Testis (tissue), 2 donors: ENCODE measurements at regions not wholly inside any gene's neighbourhood (a gene's known extent, or its start where the extent isn't known, plus 50 kb on each side); places are given as distances from the start of the nearest gene placed in this dataset.

ENCODE experiments used
- DNase-seq: peaks from one replicate; pipeline ENCODE4 v3.0.0-alpha.2; 2019
- H3K27ac ChIP-seq, 2 donors: fragments of 200-600 bp; sonication (generic); one replicate each; pipeline ENCODE4 v1.5.1; 2019
- H3K27me3 ChIP-seq: fragments of 200-600 bp; sonication (generic); one replicate; pipeline ENCODE4 v1.5.1; 2019
- H3K36me3 ChIP-seq: fragments of 200-600 bp; sonication (generic); one replicate; pipeline ENCODE4 v1.5.1; 2017; ENCODE audit warnings: low read depth; ENCODE audit errors: missing control alignments
- H3K4me1 ChIP-seq: fragments of 200-600 bp; sonication (generic); one replicate; pipeline ENCODE4 v1.5.1; 2019
- H3K4me3 ChIP-seq, 2 donors: fragments of 200-600 bp; sonication (generic); one replicate each; pipeline ENCODE4 v1.5.1; 2017 to 2019
- H3K9me3 ChIP-seq: fragments of 200-600 bp; sonication (generic); one replicate; pipeline ENCODE4 v1.5.1; 2017
- CTCF ChIP-seq, 3 experiments: fragments of 450-650 bp in 2 of 3; fragments of 200-600 bp in 1 of 3; sonication (generic) in 1 of 3; IDR thresholded peaks; one replicate each; pipeline ENCODE4 v1.5.1; 2016 to 2019; ENCODE audit warnings: antibody characterized with exemption in 3 of 3, mild to moderate bottlenecking in 2 of 3, moderate library complexity in 1 of 3
- POLR2A ChIP-seq: fragments of 450-650 bp; IDR thresholded peaks from one replicate; pipeline ENCODE4 v1.6.1; 2017; ENCODE audit warnings: antibody characterized with exemption, mild to moderate bottlenecking, moderate library complexity
- WGBS, 2 donors: methylation state at CpG; one replicate each; pipeline ENCODE4 v1.1.5; 2018; 5-methylcytosine and 5-hydroxymethylcytosine counted together
- intact Hi-C: fragments of 100-400 bp; cut with DNase I; formaldehyde crosslinking; loops from one replicate; pipeline ENCODE4 v1.15.1; 2023; ENCODE audit warnings: low total_unique reads

- no peaks in the 10 kb centered on the region for H3K4me1 ChIP-seq
- peak; percentile 9 for DNase-seq
- H3K4me3 ChIP-seq: no peak overlapping the region
- no peaks in the 10 kb centered on the region for H3K27me3 ChIP-seq
- H3K36me3 ChIP-seq: no peaks in the 10 kb centered on the region
- TF ChIP-seq POLR2A (no peak), CTCF (IDR thresholded peaks at IDR 0.05) (no peak)
- WGBS, 2 donors: 50 to 94% methylated on average over 1 of the region's 1 CpG
- intact Hi-C loops: no loop called here
- no peak overlapping the region for H3K27ac ChIP-seq
- no peaks in the 10 kb centered on the region for H3K9me3 ChIP-seq
These were observed 97.7 kb upstream of the IRF2BP2 start for GRCh38 chr1:234707641-234708040.

GRCh38 chr1:234706931-234707330 is 97.0 kb upstream of the IRF2BP2 start:
- intact Hi-C loops: no loop called here

GRCh38 chr1:234706199-234706598 is 96.2 kb upstream of the IRF2BP2 start:
- DNase-seq: peak; percentile 6
- TF ChIP-seq CTCF (IDR thresholded peaks at IDR 0.05) (no peak), POLR2A (no peak)
- H3K4me3 ChIP-seq: no peak overlapping the region
- H3K27ac ChIP-seq: no peak overlapping the region
- no peaks in the 10 kb centered on the region for H3K4me1 ChIP-seq
- intact Hi-C loops: no loop called here
- H3K27me3 ChIP-seq: no peaks in the 10 kb centered on the region
- no peaks in the 10 kb centered on the region for H3K36me3 ChIP-seq
- WGBS, 2 donors: 89 to 97% methylated on average over 3 of the region's 3 CpGs
- H3K9me3 ChIP-seq: no peaks in the 10 kb centered on the region

More at GRCh38 chr1:234706931-234707330, 97.0 kb upstream of the IRF2BP2 start:
- Histone ChIP-seq H3K36me3 (no peaks in the 10 kb centered on the region), H3K9me3 (no peaks in the 10 kb centered on the region), H3K27ac (no peak overlapping the region), H3K27me3 (no peaks in the 10 kb centered on the region), H3K4me3 (no peak overlapping the region), H3K4me1 (no peaks in the 10 kb centered on the region)
- DNase-seq: peak; percentile 3
- 82 to 86% methylated on average over 1 of the region's 1 CpG for WGBS, 2 donors
- TF ChIP-seq POLR2A (no peak), CTCF (IDR thresholded peaks at IDR 0.05) (no peak)

- Histone ChIP-seq H3K9me3 (no peaks in the 10 kb centered on the region), H3K27ac (no peak overlapping the region), H3K27me3 (no peaks in the 10 kb centered on the region), H3K36me3 (no peaks in the 10 kb centered on the region), H3K4me3 (no peak overlapping the region), H3K4me1 (no peaks in the 10 kb centered on the region)
- DNase-seq: no peak
- intact Hi-C loops: no loop called here
- 86 to 91% methylated on average over 3 of the region's 3 CpGs for WGBS, 2 donors
- TF ChIP-seq POLR2A: no peak
- TF ChIP-seq CTCF (IDR thresholded peaks at IDR 0.05): no peak
These were observed 95.6 kb upstream of the IRF2BP2 start for GRCh38 chr1:234705615-234706014.

DNA sequence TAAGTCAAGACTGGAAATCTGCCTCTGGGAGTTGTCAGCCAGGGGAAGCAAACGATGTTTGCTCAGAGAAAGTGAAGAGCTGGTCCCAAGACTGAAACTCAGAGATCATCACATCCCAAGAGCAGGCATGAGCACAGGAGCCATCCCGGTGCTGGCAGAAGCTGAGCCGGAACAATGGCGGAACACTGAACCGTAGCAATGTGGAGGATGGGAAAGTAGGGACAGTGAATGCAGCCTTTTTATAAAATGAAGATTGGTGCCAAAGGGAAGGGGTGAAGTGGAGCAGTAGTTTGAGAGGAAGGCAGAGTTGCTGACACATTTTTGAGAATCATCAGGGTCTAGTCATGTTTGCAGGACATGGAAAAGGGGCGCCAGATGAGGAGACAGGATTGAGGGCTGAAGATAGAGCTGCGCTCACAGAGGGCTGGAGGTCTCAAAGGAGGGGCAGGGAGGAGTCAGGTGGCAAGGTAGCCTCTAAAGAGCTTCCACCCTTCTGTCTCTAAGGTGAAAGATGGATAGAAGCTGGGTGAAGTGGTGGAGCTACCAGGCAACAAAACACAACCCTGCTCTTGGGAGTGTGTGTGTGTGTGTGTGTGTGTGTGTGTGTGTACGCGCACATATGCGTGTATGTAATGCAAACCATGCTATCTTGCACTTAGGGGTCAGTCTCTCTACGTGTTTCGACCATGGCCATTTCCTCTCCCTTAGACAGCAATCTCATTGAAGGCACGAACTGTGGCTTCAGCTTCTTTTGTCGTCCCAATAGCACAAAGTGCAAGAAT is 94.3 kb upstream of the IRF2BP2 start:
- H3K9me3 ChIP-seq: no peaks in the 10 kb centered on the region
- peak; percentile 6 for DNase-seq
- no peaks in the 10 kb centered on the region for H3K27me3 ChIP-seq
- H3K27ac ChIP-seq: no peak overlapping the region
- TF ChIP-seq CTCF (IDR thresholded peaks at IDR 0.05) (no peak), POLR2A (no peak)
- H3K4me3 ChIP-seq: no peak overlapping the region
- H3K4me1 ChIP-seq: no peaks in the 10 kb centered on the region
- intact Hi-C loops: no loop called here
- 95% methylated on average over 14 of the region's 14 CpGs for WGBS, 2 donors
- no peaks in the 10 kb centered on the region for H3K36me3 ChIP-seq
